GM19023 (cell line): ENCODE measurements at regions not wholly inside any gene's neighbourhood (a gene's known extent, or its start where the extent isn't known, plus 50 kb on each side); places are given as distances from the start of the nearest gene placed in this dataset.
"Not testable (repeated sequence)": the region's sequence is repeated elsewhere in the genome, so short reads cannot be mapped to it uniquely, and the experiment has no call there.

Experiments
- ATAC-seq: cut with Tn5 transposase; IDR thresholded peaks from one replicate; pipeline ENCODE4 v1.9.1; 2021; ENCODE audit warnings: mild to moderate bottlenecking, moderate library complexity; ENCODE audit not compliant: unreplicated experiment

- ATAC-seq = no peak
Observed at GRCh38 chr15:96121086-96121920, 209.2 kb upstream of the NR2F2 start.

DNA sequence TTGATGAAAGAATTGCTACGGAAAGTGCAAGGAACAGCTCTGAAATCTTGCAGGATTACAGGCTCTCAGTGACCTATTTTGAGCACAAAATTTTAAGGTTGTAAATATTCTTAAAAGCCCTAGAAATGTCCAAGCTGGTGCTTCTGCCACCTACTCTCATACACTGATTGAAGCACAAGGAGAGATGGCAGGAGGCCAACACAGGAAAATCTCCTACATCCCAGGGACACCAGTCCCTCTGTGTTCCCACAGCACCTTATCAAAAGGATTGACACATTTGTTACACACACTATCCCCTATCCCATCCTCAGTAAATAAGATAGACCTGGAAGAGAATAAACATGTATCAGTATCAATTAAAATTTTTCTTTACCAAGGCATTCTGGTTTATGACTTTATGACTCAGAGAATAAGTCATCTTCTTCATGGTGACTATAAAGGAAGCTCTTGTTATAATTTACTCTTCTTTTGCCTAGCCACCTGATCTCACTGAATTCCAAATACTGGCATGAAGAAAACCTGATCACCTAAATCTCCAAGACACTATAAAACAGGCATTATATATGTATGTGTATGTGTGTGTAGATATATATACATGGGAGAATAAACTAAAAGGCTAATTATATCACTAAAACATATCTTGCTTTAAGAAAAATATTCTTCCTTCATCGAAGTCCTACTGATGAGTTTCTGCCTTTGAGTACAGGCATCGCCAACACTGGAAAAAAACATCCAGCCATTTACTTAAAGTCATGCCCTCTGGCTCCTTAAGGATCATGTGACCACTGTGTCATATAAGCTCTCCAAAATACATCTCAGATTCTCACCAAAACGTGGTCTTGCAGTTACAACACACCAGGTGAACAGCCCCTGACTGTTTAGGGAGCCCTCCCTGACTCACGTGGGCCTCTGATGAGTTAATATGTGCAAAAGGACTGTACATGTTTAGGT lies 208.1 kb upstream of the NR2F2 start:
- no peak for ATAC-seq

DNA sequence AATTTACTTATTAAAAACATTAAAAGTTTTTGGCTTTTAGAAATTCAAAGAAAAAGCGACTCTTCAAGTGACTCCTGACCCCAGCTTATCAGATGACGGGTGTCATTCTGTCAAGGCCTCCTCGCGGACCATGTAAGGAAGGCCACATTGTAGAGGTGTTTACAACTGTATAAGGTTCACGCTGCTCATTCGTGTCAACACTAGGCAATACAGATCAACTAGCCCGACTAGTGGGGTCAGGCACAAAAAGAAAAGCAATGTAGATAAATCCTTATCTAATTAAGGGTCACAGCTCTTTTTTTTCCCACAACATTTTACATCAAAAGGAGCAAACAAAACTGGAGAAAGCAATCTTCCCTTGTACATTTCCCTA lies 207.5 kb upstream of the NR2F2 start:
- no peak for ATAC-seq

GRCh38 chr15:96123630-96124187 lies 206.8 kb upstream of the NR2F2 start:
- no peak for ATAC-seq

GRCh38 chr15:96124436-96124835 lies 206.1 kb upstream of the NR2F2 start:
- no peak for ATAC-seq

DNA sequence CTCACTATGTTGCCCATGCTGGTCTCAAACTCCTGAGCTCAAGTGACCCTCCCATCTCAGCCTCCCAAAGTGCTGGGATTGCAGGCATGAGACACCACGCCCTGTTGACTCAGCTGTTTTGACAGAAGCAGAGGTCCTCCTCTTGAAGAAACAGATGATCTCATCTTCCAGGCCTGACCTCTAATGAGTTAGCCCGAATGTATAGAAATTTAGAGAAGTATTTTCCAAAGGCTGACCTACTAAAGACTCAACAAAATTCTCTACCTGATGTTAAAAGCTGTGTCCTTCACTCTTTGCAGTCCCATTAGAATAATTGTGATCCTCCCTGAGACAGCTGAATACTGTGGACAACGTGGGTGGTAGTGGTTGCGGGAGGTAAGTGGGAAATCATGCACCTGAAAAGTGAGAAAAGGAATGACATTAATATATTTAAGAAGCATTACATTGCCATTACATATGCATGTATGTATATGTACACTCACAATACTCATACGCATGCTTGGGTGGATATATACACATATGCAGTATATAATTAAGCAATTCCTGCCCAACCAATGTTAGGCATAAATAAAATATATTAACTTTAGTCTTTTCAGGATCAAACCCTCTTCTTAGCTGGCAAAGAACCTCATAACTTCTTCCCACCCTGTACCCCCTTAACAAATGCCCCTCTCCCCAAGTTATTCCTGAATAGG lies 204.6 kb upstream of the NR2F2 start:
- ATAC-seq = no peak

- no peak for ATAC-seq
Observed at GRCh38 chr15:96126859-96127258, 203.6 kb upstream of the NR2F2 start.

GRCh38 chr15:96130734-96131133 lies 199.8 kb upstream of the NR2F2 start:
- no peak for ATAC-seq

- ATAC-seq = no peak
Observed at GRCh38 chr15:96132126-96132525, 198.4 kb upstream of the NR2F2 start.

- ATAC-seq = no peak
Observed at GRCh38 chr15:96135166-96136093, 195.1 kb upstream of the NR2F2 start.

GRCh38 chr15:96138985-96139384 lies 191.5 kb upstream of the NR2F2 start:
- ATAC-seq = no peak

GRCh38 chr15:96142498-96142897 lies 188.0 kb upstream of the NR2F2 start:
- no peak for ATAC-seq

DNA sequence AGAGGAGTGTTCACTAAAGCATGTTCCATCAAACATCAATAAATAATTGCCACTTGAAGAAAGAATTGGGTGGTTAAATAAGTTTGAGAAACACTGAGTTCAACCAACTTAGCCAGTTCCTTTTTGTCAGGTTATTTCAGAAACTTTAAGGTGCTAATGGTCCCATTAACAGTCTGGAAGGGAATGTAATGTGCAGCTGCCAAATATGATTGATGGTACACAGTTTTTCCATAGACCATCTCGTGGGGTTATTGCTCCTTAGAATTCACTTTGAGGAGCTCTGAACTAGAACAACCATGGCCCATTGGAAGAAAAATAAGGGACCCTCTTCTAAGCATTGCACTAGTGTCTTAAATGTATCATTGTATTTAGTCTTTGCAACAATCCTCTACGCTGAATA lies 185.8 kb upstream of the NR2F2 start:
- ATAC-seq = no peak

DNA sequence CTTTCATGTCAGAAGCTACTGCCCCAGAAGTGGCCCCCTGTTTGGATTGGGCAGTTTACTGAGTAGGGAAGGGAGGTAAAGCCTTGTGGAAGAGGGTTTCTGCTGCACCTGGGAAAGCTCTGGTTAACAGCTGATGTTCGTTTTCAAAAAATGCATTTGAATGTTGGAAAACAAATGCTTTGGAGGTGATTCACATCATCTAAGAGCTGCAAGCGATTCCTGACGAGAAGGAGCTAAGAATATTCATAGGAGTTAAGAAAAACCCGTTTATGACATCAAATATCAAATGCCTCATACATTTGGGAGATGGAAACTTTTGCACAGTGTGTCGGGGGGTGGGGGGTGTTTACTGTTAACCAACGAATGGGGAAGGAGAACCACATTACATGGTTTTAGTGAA lies 183.8 kb upstream of the NR2F2 start:
- no peak for ATAC-seq

- no peak for ATAC-seq
Observed at GRCh38 chr15:96147267-96147666, 183.2 kb upstream of the NR2F2 start.

GRCh38 chr15:96150254-96150653 lies 180.2 kb upstream of the NR2F2 start:
- no peak for ATAC-seq

- not testable (repeated sequence) for ATAC-seq
Observed at GRCh38 chr15:96151749-96152148, 178.8 kb upstream of the NR2F2 start.

- no peak for ATAC-seq
Observed at GRCh38 chr15:96153929-96154328, 176.6 kb upstream of the NR2F2 start.

GRCh38 chr15:96158938-96159337 lies 171.6 kb upstream of the NR2F2 start:
- ATAC-seq = no peak

- no peak for ATAC-seq
Observed at GRCh38 chr15:96160269-96160668, 170.2 kb upstream of the NR2F2 start.
